GM12874 (cell line): ENCODE measurements at regions not wholly inside any gene's neighbourhood (a gene's known extent, or its start where the extent isn't known, plus 50 kb on each side); places are given as distances from the start of the nearest gene placed in this dataset.

Source experiments
- CTCF ChIP-seq: IDR thresholded peaks from 2 replicates; pipeline ENCODE4 v1.5.1; 2011; ENCODE audit warnings: low read depth, mild to moderate bottlenecking, control low read depth, low read length, moderate library complexity; ENCODE audit not compliant: insufficient read depth

DNA sequence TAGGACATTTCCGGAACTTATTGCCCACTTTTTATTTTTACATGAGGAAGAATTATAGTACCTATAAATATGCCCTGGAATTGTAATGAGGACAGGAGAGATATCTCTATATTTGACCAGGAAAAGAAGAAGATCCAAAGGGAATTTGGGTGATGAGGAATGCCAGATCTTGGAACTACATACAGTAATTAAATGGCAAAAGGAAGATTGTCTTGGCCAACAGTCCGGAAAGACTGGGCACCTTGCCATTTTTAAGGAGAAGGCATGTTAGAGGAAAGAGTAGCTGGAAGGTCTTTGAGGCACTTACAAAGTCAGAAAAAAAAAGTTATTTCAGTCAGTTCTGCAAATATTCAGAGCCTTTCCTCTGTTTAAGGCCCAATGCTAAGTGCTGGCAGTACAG is 616.4 kb downstream of the MED13L start:
- no peak for TF ChIP-seq CTCF

- no peak for TF ChIP-seq CTCF
These were observed 617.2 kb downstream of the MED13L start for GRCh38 chr12:115660211-115660805.

GRCh38 chr12:115659422-115659821 is 618.1 kb downstream of the MED13L start:
- no peak for TF ChIP-seq CTCF

DNA sequence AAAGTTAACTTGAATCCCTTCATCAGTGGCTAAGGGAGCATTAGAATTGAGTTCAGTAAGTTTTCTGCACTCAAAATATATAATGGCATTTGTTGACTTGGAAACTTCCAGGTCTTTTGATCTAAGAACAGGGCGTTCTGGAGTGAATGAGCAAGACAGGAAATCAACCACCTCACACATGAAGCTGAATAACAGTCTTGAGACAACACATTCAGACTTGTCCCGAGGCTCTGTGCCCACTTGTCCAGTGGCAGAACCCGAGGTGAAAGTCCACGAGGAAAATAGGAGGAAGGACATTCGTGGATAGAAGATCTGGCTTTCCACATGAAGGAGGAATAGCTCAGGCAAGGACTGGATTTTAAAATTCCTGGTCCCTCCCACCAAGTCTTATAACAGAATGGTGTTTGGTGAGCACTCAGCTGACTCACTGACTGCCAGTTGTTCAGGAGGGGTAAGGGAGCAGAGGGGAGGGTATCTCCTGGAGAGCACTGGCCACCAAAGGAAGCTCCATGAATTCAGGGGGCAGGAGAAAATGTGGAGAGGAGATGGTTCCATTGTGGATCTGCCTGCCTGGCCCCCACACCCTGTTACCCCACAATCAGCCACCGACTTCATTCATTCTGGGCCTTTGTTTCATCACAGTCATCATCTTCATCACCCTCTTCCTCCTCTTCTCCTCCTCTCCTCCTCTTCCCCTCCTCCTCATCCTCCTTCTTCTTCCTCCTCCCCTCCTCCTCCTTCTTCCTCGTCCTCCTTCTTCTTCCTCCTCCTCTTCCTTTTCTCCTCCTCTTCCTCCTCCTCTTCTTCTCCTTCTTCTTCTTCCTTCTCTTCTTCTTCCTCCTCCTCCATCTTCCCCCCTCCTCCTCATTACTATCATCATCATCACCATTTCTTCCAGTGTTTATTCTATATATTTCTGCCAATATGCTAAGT is 620.1 kb downstream of the MED13L start:
- TF ChIP-seq CTCF: no peak

GRCh38 chr12:115650026-115650425 is 627.5 kb downstream of the MED13L start:
- TF ChIP-seq CTCF: no peak

GRCh38 chr12:115648463-115648862 is 629.0 kb downstream of the MED13L start:
- no peak for TF ChIP-seq CTCF

DNA sequence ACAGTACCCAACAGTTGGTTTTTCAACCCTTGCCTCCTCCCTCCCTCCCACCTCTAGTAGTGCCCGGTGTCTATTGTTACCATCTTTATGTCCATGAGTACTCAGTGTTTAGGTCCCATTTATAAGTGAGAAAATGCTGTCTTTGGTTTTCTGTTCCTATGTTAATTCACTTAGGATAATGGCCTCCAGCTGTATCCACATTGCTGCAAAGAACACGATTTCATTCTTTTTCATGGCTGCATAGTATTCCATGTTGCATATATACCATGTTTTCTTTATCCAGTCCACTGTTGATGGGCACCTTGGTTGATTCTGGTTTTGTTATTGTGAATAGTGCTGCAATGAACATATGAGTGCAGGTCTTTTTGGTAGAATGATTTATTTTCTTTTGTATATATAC is 631.3 kb downstream of the MED13L start:
- no peak for TF ChIP-seq CTCF
